KBM-7 (cell line): ENCODE measurements at regions not wholly inside any gene's neighbourhood (a gene's known extent, or its start where the extent isn't known, plus 50 kb on each side); places are given as distances from the start of the nearest gene placed in this dataset.

ENCODE experiments used
- DNase-seq: peaks from one replicate; pipeline ENCODE4 v3.0.0-alpha.2; 2015
- in situ Hi-C: fragments of 300-500 bp; cut with MboI; formaldehyde crosslinking; loops from 2 replicates; pipeline ENCODE4 v1.14.3; 2020; ENCODE audit warnings: low sequenced_read_pairs, low pct_unique_long_range_greater_than_20kb, mixed read lengths

DNA sequence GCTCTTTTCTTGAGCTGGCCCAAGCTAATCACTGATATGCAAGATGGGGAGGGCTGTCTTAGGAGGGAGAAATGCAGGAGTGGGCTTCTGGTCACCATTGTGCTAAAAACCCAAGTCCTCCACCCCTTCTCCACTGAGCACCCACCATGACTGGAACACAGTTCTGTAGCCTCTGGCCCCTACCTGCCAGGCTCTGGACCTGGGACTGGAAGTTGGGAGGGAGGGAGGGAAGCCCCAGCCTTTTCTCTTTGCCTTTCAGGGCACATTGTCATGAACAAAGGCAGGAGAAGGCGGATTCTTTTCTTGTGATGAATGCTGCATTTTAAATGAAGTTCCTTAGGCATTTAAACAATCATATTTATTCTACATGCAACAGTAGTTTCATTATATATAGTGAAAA lies 559.1 kb upstream of the TRPC7 start:
- no peak for DNase-seq
- in situ Hi-C loops, result no loop called here

GRCh38 chr5:136910625-136911024 lies 545.3 kb upstream of the TRPC7 start:
- in situ Hi-C loops, result no loop called here

GRCh38 chr5:136909906-136910305 lies 544.6 kb upstream of the TRPC7 start:
- DNase-seq, result no peak
- in situ Hi-C loops, result no loop called here

More at GRCh38 chr5:136910625-136911024, 545.3 kb upstream of the TRPC7 start:
- DNase-seq, result no peak

GRCh38 chr5:136907371-136907770 lies 542.0 kb upstream of the TRPC7 start:
- no peak for DNase-seq
- in situ Hi-C loops, result no loop called here

DNA sequence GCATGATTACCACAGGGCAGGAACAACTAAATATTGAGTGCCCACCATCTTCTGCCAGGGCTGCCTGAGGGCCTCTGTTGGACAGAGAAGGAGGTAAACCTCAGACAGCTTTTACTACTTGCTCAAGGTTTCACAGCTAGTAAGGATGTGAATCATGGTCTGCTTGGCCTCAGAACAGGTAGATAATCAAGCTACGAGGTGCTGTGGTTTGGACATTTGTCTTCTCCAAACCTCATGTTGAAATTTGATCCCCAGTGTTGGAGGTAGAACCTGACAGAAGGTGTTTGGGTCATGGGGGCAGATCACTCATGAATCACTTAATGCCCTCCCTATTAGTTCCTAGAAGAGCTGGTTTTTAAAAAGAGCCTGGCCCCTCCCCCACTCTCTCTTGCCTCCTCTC lies 541.2 kb upstream of the TRPC7 start:
- DNase-seq, result no peak
- in situ Hi-C loops, result no loop called here

- in situ Hi-C loops, result no loop called here
- DNase-seq, result no peak
These were observed 540.2 kb upstream of the TRPC7 start for GRCh38 chr5:136905571-136905970.

GRCh38 chr5:136894070-136894469 lies 528.7 kb upstream of the TRPC7 start:
- no peak for DNase-seq
- in situ Hi-C loops, result no loop called here

DNA sequence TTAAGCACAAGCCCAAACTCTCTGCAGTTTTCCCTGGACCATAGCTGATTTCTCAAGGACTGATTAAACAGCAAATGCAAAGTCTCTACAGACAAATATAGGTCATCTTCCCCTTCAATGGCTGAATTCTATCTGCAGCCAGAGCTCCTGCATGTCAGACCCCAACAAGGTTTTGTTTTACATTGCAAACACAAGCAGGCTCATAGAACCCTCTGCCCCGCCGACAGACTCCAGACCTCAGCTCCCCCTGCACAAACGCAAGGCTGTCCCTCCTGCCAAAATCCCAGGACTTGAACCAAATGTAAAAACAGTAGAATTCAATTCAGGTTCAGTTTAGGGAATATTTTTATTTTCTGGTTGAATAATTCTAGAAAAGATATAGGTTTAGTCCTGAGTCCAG lies 526.7 kb upstream of the TRPC7 start:
- in situ Hi-C loops, result no loop called here
- no peak for DNase-seq

DNA sequence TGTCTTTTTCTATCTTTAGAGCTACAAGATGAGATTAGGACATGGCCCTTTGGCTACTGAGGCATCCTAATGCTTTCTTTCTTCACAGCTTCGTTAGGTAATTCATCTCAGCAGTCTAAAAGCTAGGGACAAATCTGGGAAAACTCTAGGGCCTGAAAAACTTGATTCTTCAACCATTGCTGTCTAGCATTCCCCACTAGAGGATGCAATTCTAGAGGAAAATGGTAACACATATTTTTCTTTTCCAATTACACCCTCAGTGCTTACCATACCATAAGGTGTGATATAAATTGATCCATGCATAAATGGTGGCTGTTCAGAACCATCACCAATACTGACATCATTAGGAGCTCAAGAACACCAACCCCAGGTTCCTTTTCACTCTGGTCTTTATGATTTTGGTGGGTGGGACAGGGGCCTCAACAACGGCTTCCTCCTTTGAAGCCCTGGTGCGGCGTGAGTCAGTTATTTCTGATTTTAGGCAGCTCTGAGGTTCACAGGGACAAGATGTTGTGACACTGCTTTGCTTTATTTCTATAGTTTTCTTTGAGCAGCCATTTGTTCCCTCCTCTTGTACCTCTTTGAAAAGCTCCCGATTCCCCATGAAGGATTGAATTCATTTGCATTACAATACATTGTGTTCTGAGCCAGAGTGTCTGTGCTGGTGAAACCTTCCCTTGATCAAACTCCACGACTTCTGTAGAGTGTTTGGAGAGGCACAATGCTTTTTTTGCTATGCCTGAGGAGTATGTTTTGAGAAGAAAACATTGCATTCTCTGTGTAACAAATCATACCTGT lies 526.0 kb upstream of the TRPC7 start:
- in situ Hi-C loops, result no loop called here
- DNase-seq, result no peak

- in situ Hi-C loops, result no loop called here
- DNase-seq, result no peak
These were observed 525.2 kb upstream of the TRPC7 start for GRCh38 chr5:136890431-136891148.

DNA sequence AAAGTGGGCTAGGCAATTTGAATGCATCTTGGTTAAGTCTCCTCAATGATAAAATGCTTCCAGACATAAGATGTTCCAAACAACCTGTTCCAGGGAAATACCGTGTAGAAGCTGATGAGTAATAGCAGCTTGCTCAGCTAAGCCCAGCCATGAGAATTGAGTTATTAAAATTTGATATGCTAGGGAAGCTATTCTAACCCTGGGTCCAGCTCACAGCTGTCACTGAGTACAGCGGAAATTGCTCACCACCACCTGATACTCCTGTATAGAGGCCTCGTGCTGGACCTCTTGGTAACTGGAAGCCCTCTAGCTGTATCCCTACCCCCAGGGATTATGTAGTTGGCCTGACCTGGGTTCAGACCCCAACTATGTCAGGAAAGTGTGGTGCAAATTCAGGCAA lies 521.3 kb upstream of the TRPC7 start:
- no peak for DNase-seq
- in situ Hi-C loops, result no loop called here

DNA sequence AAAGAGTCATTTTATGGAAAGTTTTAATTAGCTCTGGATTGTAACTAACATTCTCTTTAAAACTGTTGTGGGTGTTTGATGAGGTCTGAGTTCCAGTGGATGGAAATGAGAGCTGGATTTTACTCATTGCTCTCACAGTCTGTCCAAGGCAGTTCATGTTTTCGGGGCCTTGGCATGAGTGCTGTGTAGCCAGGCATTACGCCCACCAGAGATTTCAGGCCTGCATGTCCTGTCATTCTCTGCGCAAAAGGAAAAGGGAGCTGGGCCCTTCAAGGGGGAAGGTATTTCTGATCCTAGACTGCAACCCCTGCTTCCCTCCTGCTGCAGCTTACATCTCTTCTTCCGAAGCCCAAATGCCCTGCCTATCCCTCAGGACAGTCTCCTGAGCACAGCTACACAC lies 499.6 kb upstream of the TRPC7 start:
- no peak for DNase-seq
- in situ Hi-C loops, result no loop called here

DNA sequence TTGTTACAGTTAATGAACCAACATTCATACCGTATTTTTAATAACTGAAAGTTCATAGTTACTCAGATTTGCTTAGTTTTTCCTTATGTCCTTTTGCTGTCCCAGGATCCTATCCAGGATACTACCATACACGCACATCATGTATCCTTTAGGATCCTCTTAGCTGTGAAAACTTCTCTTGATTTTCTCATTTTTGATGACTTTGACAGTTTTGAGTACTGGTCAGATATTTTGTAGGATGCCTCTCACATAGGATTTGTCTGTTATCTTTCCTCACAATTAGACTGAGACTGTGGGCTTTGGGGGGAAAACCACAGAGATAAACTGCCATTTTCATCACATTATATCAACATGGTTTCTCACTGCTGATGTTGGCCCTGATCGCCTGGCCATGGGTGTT lies 491.3 kb upstream of the TRPC7 start:
- no peak for DNase-seq
- in situ Hi-C loops, result no loop called here

- DNase-seq, result no peak
- in situ Hi-C loops, result no loop called here
These were observed 488.6 kb upstream of the TRPC7 start for GRCh38 chr5:136853971-136854370.

GRCh38 chr5:136840601-136841000 lies 475.3 kb upstream of the TRPC7 start:
- in situ Hi-C loops, result no loop called here
- DNase-seq, result no peak

- in situ Hi-C loops, result no loop called here
- DNase-seq, result no peak
These were observed 470.7 kb upstream of the TRPC7 start for GRCh38 chr5:136836093-136836492.

DNA sequence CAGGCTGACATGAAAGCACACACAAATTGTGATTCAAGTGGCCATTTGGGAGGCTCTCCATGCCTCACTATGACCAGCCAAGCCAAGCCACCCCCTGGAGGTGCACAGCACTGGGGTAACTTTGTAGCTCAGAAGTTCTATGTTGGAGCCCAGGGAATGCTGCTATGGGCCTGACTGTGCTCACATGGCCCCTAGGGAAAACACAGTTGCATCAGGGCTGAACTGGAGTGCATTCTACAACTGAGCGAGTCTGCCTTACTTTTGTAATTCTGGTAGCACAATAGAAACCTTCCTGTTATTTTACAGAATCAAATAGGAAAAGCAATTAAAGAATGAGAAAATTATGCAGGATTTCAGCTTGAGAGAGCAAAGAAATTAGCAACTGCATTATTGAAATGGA lies 455.5 kb upstream of the TRPC7 start:
- in situ Hi-C loops, result no loop called here

GRCh38 chr5:136819526-136820302 lies 454.4 kb upstream of the TRPC7 start:
- in situ Hi-C loops, result no loop called here
- no peak for DNase-seq

More for the DNA sequence above, 455.5 kb upstream of the TRPC7 start:
- DNase-seq, result no peak

GRCh38 chr5:136816327-136816726 lies 451.0 kb upstream of the TRPC7 start:
- in situ Hi-C loops, result no loop called here
- DNase-seq, result no peak
